ENCODE measurements at regions not wholly inside any gene's neighbourhood (a gene's known extent, or its start where the extent isn't known, plus 50 kb on each side); places are given as distances from the start of the nearest gene placed in this dataset.

- no peak overlapping the region for H3K4me3 ChIP-seq (ENCODE audit: low read depth, low read length)
- H3K36me3 ChIP-seq (ENCODE audit: control insufficient read depth, insufficient read depth, low read length) = no peaks in the 10 kb centered on the region
- no peaks in the 10 kb centered on the region for H3K27me3 ChIP-seq (ENCODE audit: control insufficient read depth, insufficient read depth, low read length)
- DNase-seq (ENCODE audit: low read depth) = no peak
- no peak for TF ChIP-seq CTCF (IDR thresholded peaks at IDR 0.05; ENCODE audit: insufficient read depth, low read length, poor library complexity, severe bottlenecking)
These were observed 158.7 kb downstream of the SPRY1 start for GRCh38 chr4:123555233-123555806.

DNA sequence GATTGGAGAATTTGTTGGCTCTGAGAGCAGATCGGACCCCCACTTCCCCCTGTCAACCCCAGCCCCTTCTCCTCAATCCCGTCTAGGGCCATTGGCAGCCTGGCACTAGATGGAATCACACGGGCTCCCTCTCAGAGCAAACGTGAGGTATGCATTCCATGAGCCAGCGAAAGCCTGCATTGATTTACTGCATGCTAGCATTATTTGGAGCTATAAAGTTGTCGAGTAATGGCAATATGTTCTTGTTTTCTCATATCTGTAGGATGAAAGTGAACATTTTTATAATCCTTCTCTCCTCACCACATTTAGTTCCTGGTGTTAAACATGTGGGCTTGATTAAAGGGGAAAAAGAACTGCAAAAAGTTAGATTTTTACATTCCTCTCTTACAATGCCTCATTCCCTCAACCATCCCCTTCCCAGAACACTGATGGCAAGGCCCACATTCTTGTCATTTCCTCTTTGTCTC is 159.2 kb downstream of the SPRY1 start:
- no peaks in the 10 kb centered on the region for H3K36me3 ChIP-seq (ENCODE audit: control insufficient read depth, insufficient read depth, low read length)
- no peak for DNase-seq (ENCODE audit: low read depth)
- TF ChIP-seq CTCF (IDR thresholded peaks at IDR 0.05; ENCODE audit: insufficient read depth, low read length, poor library complexity, severe bottlenecking) = peak; percentile 1

GRCh38 chr4:123556526-123556925 is 159.9 kb downstream of the SPRY1 start:
- TF ChIP-seq CTCF (IDR thresholded peaks at IDR 0.05; ENCODE audit: insufficient read depth, low read length, poor library complexity, severe bottlenecking) = no peak
- Histone ChIP-seq H3K27me3 (ENCODE audit: control insufficient read depth, insufficient read depth, low read length) (no peaks in the 10 kb centered on the region), H3K36me3 (ENCODE audit: control insufficient read depth, insufficient read depth, low read length) (no peaks in the 10 kb centered on the region), H3K4me3 (ENCODE audit: low read depth, low read length) (no peak overlapping the region)
- no peak for DNase-seq (ENCODE audit: low read depth)

More for the DNA sequence above, 159.2 kb downstream of the SPRY1 start:
- Histone ChIP-seq H3K4me3 (ENCODE audit: low read depth, low read length) (no peak overlapping the region), H3K27me3 (ENCODE audit: control insufficient read depth, insufficient read depth, low read length) (no peaks in the 10 kb centered on the region)

- Histone ChIP-seq H3K27me3 (ENCODE audit: control insufficient read depth, insufficient read depth, low read length) (no peaks in the 10 kb centered on the region), H3K4me3 (ENCODE audit: low read depth, low read length) (no peak overlapping the region), H3K36me3 (ENCODE audit: control insufficient read depth, insufficient read depth, low read length) (no peaks in the 10 kb centered on the region)
- DNase-seq (ENCODE audit: low read depth) = no peak
- TF ChIP-seq CTCF (IDR thresholded peaks at IDR 0.05; ENCODE audit: insufficient read depth, low read length, poor library complexity, severe bottlenecking) = no peak
These were observed 161.4 kb downstream of the SPRY1 start for GRCh38 chr4:123557857-123558536.

DNA sequence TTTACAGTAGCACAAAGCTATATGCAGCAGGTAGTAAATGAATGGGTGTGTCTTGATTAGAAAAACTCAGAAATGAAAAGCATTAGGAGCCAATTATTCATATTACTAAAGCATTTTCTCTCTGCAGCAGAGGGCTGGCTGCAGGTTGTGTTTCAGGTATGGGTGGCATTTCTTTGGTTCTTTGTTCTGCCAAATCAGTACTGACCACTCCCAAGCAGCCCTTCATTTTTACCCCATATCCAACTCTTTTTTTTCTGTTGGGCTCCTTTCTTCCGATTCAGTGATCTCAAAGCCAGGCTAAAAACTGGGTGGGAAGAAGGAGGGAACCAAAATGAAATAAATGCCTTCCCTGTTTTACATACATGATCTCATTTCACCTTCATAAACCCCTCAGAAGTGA is 162.3 kb downstream of the SPRY1 start:
- Histone ChIP-seq H3K36me3 (ENCODE audit: control insufficient read depth, insufficient read depth, low read length) (no peaks in the 10 kb centered on the region), H3K4me3 (ENCODE audit: low read depth, low read length) (no peak overlapping the region), H3K27me3 (ENCODE audit: control insufficient read depth, insufficient read depth, low read length) (no peaks in the 10 kb centered on the region)
- DNase-seq (ENCODE audit: low read depth) = no peak
- no peak for TF ChIP-seq CTCF (IDR thresholded peaks at IDR 0.05; ENCODE audit: insufficient read depth, low read length, poor library complexity, severe bottlenecking)
